M059J (cell line): ENCODE measurements at regions not wholly inside any gene's neighbourhood (a gene's known extent, or its start where the extent isn't known, plus 50 kb on each side); places are given as distances from the start of the nearest gene placed in this dataset.
"Not testable (repeated sequence)": the region's sequence is repeated elsewhere in the genome, so short reads cannot be mapped to it uniquely, and the experiment has no call there.

Experiments used
- DNase-seq: peaks from one replicate; pipeline ENCODE4 v3.0.0-alpha.2; 2012; ENCODE audit warnings: low read depth

DNA sequence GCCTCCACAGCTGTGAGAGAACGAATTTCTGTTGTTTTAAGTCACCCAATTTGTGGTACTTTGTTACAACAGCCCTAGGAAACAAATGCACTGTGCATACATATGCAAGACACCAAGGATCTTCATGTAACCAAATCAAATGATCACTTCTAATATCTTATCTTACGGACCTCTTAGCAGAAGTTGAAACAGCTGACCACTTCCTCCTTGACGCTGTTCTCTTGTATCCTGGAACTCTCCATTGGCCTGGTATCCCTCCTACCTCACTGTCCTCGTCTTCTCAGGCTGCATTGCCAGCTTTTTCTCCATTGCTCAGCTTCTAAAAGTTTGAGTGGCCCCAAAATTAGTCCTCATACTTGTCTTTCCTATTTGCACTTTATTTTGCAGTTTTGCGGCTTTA lies 200.4 kb downstream of the DLEU7 start:
- DNase-seq = no peak

- peak; percentile 65 for DNase-seq
These were observed 199.2 kb downstream of the DLEU7 start for GRCh38 chr13:50644081-50644871.

DNA sequence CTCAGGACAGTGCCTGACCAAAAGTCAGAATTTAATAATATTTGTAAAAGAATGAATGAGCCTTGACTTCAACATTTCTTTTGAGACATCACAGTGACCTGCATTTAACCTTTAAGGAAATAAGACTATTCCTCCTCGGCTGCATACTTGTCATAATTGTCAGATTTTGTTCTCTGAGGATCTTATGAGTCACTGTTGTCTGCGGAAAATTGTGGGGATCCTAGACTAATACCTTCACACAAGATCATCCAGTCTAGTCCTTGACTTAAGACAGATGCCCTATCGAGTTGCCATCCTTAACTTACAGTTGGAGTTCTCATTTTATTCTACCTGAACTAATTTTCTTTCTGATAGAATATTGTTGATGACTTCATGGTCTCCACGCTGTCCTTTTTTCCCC lies 198.4 kb downstream of the DLEU7 start:
- peak; percentile 80 for DNase-seq

GRCh38 chr13:50646070-50646469 lies 197.4 kb downstream of the DLEU7 start:
- DNase-seq = peak; percentile 79

GRCh38 chr13:50649211-50649610 lies 194.3 kb downstream of the DLEU7 start:
- DNase-seq = no peak

DNA sequence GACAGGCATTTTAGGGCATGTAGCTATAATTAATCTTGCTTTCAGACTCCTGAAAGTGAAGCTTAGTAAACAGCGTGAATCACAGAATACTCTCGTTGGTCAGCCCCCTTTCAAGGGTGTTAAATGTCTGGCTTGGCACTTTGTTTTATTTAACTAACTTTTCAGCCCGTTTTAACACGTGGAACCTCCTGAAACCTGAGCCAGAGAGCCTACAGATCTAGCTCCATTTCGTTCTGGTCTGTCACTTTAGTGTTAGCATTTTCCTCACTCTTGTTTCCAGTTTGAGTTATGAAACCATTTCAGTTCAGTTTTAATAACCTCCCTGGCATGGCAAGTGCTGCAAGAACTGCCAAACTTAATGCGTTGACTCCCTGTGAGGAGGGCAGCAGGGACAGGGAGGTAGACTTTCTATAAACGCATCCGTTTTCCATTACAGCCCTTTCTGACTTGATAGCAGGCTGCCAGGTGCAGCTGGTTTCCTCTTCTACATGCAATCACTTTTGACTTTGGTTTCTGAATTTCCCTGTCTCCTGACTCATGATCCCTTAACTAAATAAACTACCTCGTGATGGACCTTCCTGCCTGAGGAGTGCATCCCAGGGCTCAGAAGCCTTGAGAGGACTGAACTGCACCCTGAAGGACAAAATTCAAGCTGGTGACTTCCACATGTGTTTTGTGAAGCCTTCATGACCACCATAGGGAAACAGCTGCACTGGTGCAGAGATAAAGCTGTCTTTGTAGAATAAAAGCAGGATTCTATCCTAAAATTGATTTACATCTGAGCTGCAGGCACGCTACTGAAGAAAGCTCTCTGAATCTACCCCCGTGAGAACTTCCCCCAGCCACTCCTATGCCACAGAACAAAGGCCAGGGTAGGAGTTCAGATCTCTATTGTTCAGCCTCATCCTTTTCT lies 192.6 kb downstream of the DLEU7 start:
- DNase-seq = peak; percentile 68

DNA sequence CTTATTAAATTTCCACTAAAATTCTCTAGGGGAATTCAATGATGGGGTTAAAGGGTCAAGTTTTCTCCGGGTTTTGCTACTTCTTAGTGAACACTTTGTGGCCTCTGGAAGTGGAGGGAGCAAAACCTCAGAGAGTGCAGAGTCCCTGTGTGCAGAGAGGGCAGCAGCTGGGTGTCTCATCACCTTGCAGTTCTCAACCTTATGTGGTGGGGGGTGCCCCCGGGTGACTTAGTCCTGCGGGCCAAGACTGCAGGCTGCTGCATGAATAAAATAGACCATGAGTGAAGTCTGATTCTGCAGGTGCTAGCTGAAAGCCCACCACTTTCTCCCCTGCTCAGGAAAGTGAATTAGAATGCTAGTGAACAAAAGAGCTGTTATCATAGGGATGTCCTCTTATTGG lies 191.6 kb downstream of the DLEU7 start:
- DNase-seq = no peak

DNA sequence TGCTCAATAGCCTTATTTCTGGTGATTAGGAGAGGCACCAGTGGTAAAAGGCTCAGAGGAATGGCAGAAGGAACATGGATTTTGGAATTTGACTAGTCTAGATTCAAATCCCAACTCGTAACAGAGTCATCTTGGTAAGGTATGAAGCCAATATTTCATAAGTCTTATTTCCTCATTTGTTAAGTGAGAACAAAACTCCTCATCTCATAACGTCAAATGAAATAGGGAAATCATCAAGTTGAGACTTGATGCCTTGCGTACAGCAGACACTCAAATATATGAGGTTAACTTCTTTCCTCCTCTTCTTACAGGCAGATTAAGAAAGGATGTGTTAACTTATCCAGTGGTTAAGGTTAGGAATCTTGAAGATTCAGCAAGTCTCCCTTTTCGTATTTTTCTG lies 189.2 kb downstream of the DLEU7 start:
- no peak for DNase-seq

DNA sequence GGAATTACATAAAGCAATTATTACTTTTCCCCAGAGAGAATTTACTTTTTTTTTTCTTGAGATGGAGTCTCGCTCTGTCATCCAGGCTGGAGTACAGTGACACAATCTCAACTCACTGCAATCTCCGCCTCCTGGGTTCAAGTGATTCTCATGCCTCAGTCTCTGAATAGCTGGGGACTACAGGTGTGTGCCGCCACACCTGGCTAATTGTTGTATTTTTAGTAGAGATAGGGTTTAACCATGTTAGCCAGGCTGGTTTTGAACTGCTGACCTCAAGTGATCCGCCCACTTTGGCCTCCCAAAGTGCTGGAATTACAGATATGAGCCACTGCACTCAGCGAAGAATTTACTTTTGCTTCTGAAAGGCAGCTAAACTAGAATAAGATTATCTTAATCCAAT lies 181.6 kb downstream of the DLEU7 start:
- not testable (repeated sequence) for DNase-seq

GRCh38 chr13:50664951-50665350 lies 178.5 kb downstream of the DLEU7 start:
- DNase-seq = no peak

- no peak for DNase-seq
These were observed 175.4 kb downstream of the DLEU7 start for GRCh38 chr13:50668049-50668448.

GRCh38 chr13:50668691-50669271 lies 174.7 kb downstream of the DLEU7 start:
- DNase-seq = no peak

- DNase-seq = no peak
These were observed 173.2 kb downstream of the DLEU7 start for GRCh38 chr13:50670272-50670671.

GRCh38 chr13:50670847-50671496 lies 172.5 kb downstream of the DLEU7 start:
- DNase-seq = peak; percentile 5

DNA sequence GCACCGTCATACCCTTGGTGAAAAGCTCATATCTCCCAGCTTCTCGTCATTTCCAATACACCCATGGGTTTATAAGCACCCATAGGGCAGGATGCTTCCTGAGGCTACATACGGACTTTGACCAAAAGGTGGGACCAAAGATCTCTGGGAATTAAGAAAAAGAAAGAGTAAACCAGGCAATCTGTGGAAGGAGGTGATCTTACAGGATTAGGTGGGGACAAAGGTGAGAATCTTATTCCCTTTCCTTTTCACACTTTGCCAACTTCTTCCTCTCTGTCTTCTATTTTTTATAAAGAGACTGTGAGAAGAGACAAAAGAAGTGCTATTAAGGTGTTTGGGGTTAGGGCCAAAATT lies 172.0 kb downstream of the DLEU7 start:
- DNase-seq = no peak

GRCh38 chr13:50672025-50672424 lies 171.5 kb downstream of the DLEU7 start:
- peak; percentile 68 for DNase-seq

- no peak for DNase-seq
These were observed 167.8 kb downstream of the DLEU7 start for GRCh38 chr13:50675651-50676050.

- DNase-seq = peak; percentile 86
These were observed 166.9 kb downstream of the DLEU7 start for GRCh38 chr13:50676602-50677001.

- DNase-seq = no peak
These were observed 166.2 kb downstream of the DLEU7 start for GRCh38 chr13:50677258-50677657.

DNA sequence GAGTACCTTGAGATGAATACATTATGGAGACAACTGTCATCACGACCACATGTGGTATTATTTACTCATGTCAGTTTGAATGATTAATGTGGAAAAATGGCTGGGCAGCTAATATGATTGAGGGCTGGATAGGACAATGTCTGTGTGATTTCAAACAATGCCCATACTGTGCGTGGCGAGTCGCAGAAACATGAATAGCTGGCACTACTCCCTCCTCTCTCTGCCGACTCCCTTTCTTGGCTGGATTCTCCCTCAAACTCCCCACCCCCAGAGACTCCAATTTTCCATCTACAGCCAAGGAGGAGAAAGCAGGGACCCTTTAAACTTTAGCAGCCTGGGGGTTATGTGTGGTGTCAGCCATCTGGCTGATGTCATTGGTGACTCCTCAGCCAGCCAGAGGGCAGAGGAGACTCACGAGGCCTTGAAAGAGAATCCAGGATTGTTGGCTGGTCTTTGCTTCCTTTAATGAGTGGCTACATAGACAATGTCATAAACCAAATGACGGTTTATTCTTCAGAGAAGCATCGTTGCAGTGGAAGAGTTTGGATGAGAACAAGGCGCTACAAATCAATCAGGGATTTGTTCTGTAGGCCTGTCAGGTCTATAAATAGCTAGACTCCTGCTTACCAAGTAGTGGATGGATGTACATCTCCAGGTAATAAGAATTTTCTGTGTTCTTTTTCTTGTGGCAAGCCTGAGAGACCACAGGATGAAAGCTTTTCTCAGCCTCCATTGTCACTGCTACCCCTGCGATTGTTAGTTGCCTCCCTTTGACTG lies 165.6 kb downstream of the DLEU7 start:
- peak; percentile 83 for DNase-seq

GRCh38 chr13:50678464-50679162 lies 164.9 kb downstream of the DLEU7 start:
- peak; percentile 98 for DNase-seq
